T-cell (primary cell): ENCODE measurements at regions not wholly inside any gene's neighbourhood (a gene's known extent, or its start where the extent isn't known, plus 50 kb on each side); places are given as distances from the start of the nearest gene placed in this dataset.
"Not testable (repeated sequence)": the region's sequence is repeated elsewhere in the genome, so short reads cannot be mapped to it uniquely, and the experiment has no call there.

Source experiments
- ATAC-seq, 4 experiments: fragments of 200-7000 bp in 3 of 4; fragments of 150-1000 bp in 1 of 4; cut with Tn5 transposase; replicated peaks in 1 of 4; 1 replicate in 3 of 4; 2 replicates in 1 of 4; pipeline ENCODE4 v1.10.0; 2021; ENCODE audit warnings: moderate library complexity in 3 of 4, mild to moderate bottlenecking in 2 of 4, moderate number of reproducible peaks in 1 of 4
- CTCF ChIA-PET, 2 donors: fragments of 300-600 bp; sonication (Branson Sonifier 250); formaldehyde crosslinking; loops; one replicate each; lab custom pipeline; 2022; ENCODE audit warnings: antibody characterized with exemption in 2 of 2; lab: Charles Lee
- POLR2A ChIA-PET, 2 donors: fragments of 300-600 bp; sonication (Branson Sonifier 250); formaldehyde crosslinking; loops; one replicate each; lab custom pipeline; 2022; ENCODE audit warnings: antibody characterized with exemption in 2 of 2; lab: Charles Lee
- DNase-seq, 35 experiments: peaks; one replicate each; pipeline versions ENCODE4 v3.0.0 to v3.0.0-alpha.2; 2013 to 2023
- H3K27ac ChIP-seq: one replicate; pipeline ENCODE4 v1.5.1; 2013; ENCODE audit warnings: low read length
- H3K27me3 ChIP-seq, 2 experiments: replicated peaks in 1 of 2; 1 replicate in 1 of 2; 2 replicates in 1 of 2; pipeline versions ENCODE4 v1.6.1 to v1.7.0; 2013; ENCODE audit warnings: low read length in 1 of 2, mixed read lengths in 1 of 2; ENCODE audit not compliant: control insufficient read depth in 2 of 2, insufficient read depth in 2 of 2; ENCODE audit errors: extremely low read depth in 1 of 2
- H3K36me3 ChIP-seq, 2 donors: 1 replicate in 1 of 2; 2 replicates in 1 of 2; pipeline versions ENCODE4 v1.6.1 to v1.7.0; 2013; ENCODE audit warnings: low read length in 1 of 2; ENCODE audit not compliant: control insufficient read depth in 2 of 2, insufficient read depth in 1 of 2; ENCODE audit errors: extremely low read depth in 1 of 2
- H3K4me1 ChIP-seq, 2 experiments: 1 replicate in 1 of 2; 2 replicates in 1 of 2; pipeline versions ENCODE4 v1.6.1 to v1.7.0; 2013; ENCODE audit warnings: low read length in 2 of 2, mixed read lengths in 1 of 2; ENCODE audit not compliant: insufficient read depth in 2 of 2, control insufficient read depth in 1 of 2; ENCODE audit errors: extremely low read depth in 1 of 2
- H3K4me3 ChIP-seq, 2 donors: 1 replicate in 1 of 2; 2 replicates in 1 of 2; pipeline versions ENCODE4 v1.5.1 to v1.7.0; 2013; ENCODE audit warnings: mild to moderate bottlenecking in 2 of 2, low read length in 1 of 2, moderate library complexity in 1 of 2; ENCODE audit not compliant: control insufficient read depth in 1 of 2; ENCODE audit errors: extremely low read depth in 1 of 2
- H3K9me3 ChIP-seq: 2 replicates; pipeline ENCODE4 v1.7.0; 2013
- H3K27ac Mint-ChIP-seq, 2 donors: one replicate each; pipeline ENCODE4 v1.8.0; 2020 to 2021; ENCODE audit warnings: mild to moderate bottlenecking in 2 of 2, mixed read lengths in 2 of 2
- H3K27me3 Mint-ChIP-seq, 2 donors: one replicate each; pipeline ENCODE4 v1.8.0; 2021 to 2022; ENCODE audit warnings: mixed read lengths in 2 of 2
- H3K36me3 Mint-ChIP-seq: one replicate; pipeline ENCODE4 v1.8.0; 2021; ENCODE audit warnings: mixed read lengths
- H3K4me1 Mint-ChIP-seq, 3 donors: one replicate each; pipeline ENCODE4 v1.8.0; 2020 to 2022; ENCODE audit warnings: mixed read lengths in 3 of 3, mild to moderate bottlenecking in 1 of 3
- H3K4me3 Mint-ChIP-seq, 3 donors: one replicate each; pipeline ENCODE4 v1.8.0; 2020 to 2022; ENCODE audit warnings: mild to moderate bottlenecking in 3 of 3, mixed read lengths in 3 of 3, moderate library complexity in 3 of 3
- H3K9me3 Mint-ChIP-seq, 3 donors: one replicate each; pipeline ENCODE4 v1.8.0; 2020 to 2022; ENCODE audit warnings: mixed read lengths in 3 of 3
- WGBS: methylation state at CpG from one replicate; pipeline ENCODE4 v1.1.5; 2013; ENCODE audit warnings: missing lambda C conversion rate; ENCODE audit not compliant: insufficient coverage; 5-methylcytosine and 5-hydroxymethylcytosine counted together

DNA sequence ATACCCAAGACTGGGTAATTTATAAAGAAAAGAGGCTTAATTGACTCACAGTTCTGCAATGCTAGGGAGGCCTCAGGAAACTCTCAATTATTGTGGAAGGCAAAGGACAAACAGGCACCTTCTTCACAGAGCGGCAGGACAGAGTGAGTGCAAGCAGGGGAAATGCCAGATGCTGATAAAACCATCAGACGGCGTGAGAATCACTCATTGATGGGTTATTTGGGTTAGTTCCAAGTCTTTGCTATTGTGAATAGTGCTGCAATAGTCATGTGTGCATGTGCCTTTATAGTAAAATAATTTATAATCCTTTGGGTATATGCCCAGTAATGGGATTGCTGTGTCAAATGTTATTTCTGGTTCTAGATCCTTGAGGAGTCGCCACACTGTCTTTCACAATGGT lies 830.3 kb upstream of the GRM7 start:
- H3K27ac ChIP-seq, H3K36me3 ChIP-seq, H3K4me3 Mint-ChIP-seq, CTCF ChIA-PET, H3K27me3 ChIP-seq, H3K4me3 ChIP-seq, ATAC-seq, H3K9me3 ChIP-seq, H3K4me1 ChIP-seq, DNase-seq, H3K36me3 Mint-ChIP-seq, POLR2A ChIA-PET, H3K27ac Mint-ChIP-seq, H3K4me1 Mint-ChIP-seq, H3K27me3 Mint-ChIP-seq: not testable (repeated sequence)
- WGBS, result 79% methylated on average over 3 of the region's 4 CpGs
- peaks cover 12 to 33% (median 14%) of the 10 kb centered on the region in 3 donors for H3K9me3 Mint-ChIP-seq

DNA sequence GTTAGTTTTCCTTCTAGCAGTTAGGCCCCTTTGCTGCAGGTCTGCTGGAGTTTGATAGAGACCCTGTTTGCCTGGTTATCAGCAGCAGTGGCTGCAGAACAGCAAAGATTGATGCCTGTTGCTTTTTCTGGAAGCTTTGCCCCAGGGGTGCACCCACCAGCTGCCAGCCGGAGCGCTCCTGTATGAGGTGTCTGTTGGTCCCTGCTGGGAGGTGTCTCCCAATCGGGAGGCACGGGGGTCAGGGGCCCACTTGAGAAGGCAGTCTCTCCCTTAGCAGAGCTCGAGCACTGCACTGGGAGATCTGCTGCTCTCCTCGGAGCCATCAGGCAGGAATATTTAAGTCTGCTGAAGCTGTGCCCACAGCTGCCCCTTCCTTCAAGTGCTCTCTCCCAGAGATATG lies 825.3 kb upstream of the GRM7 start:
- H3K9me3 ChIP-seq, result no peaks in the 10 kb centered on the region
- H3K9me3 Mint-ChIP-seq, result peaks cover 7 to 24% (median 10%) of the 10 kb centered on the region in 3 donors
- no peak overlapping the region for H3K27ac Mint-ChIP-seq
- H3K27me3 Mint-ChIP-seq, result no peaks in the 10 kb centered on the region
- H3K36me3 Mint-ChIP-seq, result no peaks in the 10 kb centered on the region
- no peak overlapping the region for H3K27ac ChIP-seq
- H3K27me3 ChIP-seq, result no peaks in the 10 kb centered on the region
- H3K4me3 ChIP-seq, result no peak overlapping the region
- DNase-seq (no peak), ATAC-seq (no peak)
- POLR2A ChIA-PET, result no interaction called here
- WGBS, result 91% methylated on average over 4 of the region's 6 CpGs
- CTCF ChIA-PET, result no interaction called here
- H3K4me1 ChIP-seq, result no peaks in the 10 kb centered on the region
- no peaks in the 10 kb centered on the region for H3K36me3 ChIP-seq
- no peaks in the 10 kb centered on the region for H3K4me1 Mint-ChIP-seq
- H3K4me3 Mint-ChIP-seq, result no peak overlapping the region

DNA sequence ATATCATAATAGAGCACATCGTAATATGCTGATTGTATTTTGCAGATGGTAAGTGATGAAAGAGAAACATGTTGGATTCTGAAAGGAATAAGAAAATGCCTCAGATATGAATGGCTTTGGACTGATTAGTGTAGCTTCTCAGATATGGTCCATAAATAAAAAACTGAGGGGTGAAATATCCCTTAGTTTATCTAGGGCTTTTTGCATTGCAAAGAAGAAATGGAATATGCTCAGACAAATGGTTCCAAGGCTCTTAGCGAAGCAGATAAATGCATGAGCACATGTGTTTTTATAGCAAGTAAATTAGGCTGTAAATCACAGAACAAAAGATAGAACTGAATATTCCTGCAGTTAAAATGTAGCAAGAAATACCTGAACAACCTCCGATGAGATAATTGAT lies 820.9 kb upstream of the GRM7 start:
- Mint-ChIP-seq H3K36me3 (no peaks in the 10 kb centered on the region), H3K9me3 (peaks cover 5 to 22% (median 6%) of the 10 kb centered on the region in 3 donors), H3K4me1 (no peaks in the 10 kb centered on the region), H3K4me3 (no peak overlapping the region), H3K27me3 (no peaks in the 10 kb centered on the region), H3K27ac (no peak overlapping the region)
- 100% methylated on average over 1 of the region's 3 CpGs for WGBS
- ChIA-PET POLR2A (no interaction called here), CTCF (no interaction called here)
- Histone ChIP-seq H3K36me3 (no peaks in the 10 kb centered on the region), H3K27ac (no peak overlapping the region), H3K27me3 (no peaks in the 10 kb centered on the region), H3K4me3 (no peak overlapping the region), H3K9me3 (no peaks in the 10 kb centered on the region), H3K4me1 (no peaks in the 10 kb centered on the region)
- ATAC-seq (no peak), DNase-seq (no peak)

DNA sequence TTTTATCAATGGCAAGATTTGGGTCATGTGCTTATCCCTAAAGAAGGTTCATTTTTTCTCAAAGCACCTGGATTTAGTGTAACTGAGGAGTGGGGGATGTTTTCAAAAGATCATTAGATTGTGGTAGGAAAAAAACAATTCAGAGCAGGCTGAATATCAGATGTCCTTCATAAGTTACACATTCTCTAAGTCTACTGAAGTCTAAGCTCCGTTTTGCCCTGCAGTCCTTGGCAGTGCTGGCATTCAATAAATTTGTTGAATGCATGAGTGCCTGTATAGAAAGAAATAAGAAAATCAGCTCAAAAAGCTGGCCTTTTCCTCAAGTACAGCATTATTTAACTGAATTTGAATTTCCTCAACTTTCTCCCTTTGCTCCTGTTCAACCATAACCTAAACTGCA lies 819.0 kb upstream of the GRM7 start:
- Histone ChIP-seq H3K4me3 (no peak overlapping the region), H3K36me3 (no peaks in the 10 kb centered on the region), H3K4me1 (no peaks in the 10 kb centered on the region), H3K27ac (no peak overlapping the region), H3K27me3 (no peaks in the 10 kb centered on the region), H3K9me3 (no peaks in the 10 kb centered on the region)
- ChIA-PET CTCF (no interaction called here), POLR2A (no interaction called here)
- ATAC-seq (no peak), DNase-seq (no peak)
- no CpG with 5 or more reads among the region's 1 CpG for WGBS
- Mint-ChIP-seq H3K4me1 (no peaks in the 10 kb centered on the region), H3K27me3 (no peaks in the 10 kb centered on the region), H3K27ac (no peak overlapping the region), H3K4me3 (no peak overlapping the region), H3K9me3 (peaks cover 16 to 23% (median 17%) of the 10 kb centered on the region in 3 donors), H3K36me3 (no peaks in the 10 kb centered on the region)

DNA sequence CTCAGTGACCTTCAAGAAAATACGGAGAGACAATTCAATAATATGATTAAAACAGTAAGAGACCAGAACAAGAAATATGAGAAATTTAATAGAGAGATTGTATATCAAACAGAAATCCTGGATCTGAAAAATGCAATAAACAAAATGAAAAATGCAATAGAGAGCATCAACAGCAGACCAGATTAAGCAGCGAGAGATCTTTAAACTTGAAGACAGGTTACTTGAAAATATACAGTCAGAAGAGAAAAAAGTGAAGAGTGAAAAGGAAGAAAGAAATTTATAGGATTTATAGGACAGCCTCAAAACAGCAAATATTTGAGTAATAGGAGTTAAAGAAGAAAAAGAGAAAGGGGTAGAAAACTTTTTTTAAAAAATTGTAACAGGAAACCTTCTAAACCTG lies 813.9 kb upstream of the GRM7 start:
- Mint-ChIP-seq H3K4me1 (no peaks in the 10 kb centered on the region), H3K27me3 (no peaks in the 10 kb centered on the region), H3K9me3 (peaks cover 18 to 54% (median 35%) of the 10 kb centered on the region in 3 donors), H3K4me3 (no peak overlapping the region), H3K36me3 (no peaks in the 10 kb centered on the region), H3K27ac (no peak overlapping the region)
- ChIA-PET CTCF (no interaction called here), POLR2A (no interaction called here)
- DNase-seq, result no peak
- WGBS, result no CpG with 5 or more reads among the region's 2 CpGs
- H3K36me3 ChIP-seq, result no peaks in the 10 kb centered on the region
- H3K4me1 ChIP-seq, result no peaks in the 10 kb centered on the region
- no peak for ATAC-seq
- no peak overlapping the region for H3K4me3 ChIP-seq
- no peaks in the 10 kb centered on the region for H3K27me3 ChIP-seq
- no peak overlapping the region for H3K27ac ChIP-seq
- H3K9me3 ChIP-seq, result peaks cover 2% of the 10 kb centered on the region

DNA sequence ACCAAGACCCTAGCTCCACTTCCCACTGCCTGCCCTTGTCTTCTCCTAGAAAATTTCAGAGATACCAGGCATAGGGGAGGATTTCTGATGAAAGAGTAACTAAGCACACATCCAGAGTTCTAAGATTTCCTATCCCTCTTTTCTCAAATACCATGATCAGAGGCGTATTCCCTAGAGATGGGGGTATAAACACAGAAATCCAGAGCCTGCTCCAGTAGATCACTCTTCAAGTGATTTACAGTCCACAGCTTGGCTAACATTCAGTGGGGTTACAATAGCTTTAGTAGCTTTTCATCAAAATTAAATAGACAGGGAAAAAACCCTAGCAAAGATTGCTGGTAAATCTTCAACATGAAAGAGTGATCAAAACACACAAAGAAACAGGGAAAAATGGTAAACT lies 800.7 kb upstream of the GRM7 start:
- no peaks in the 10 kb centered on the region for H3K9me3 ChIP-seq
- Mint-ChIP-seq H3K27me3 (no peaks in the 10 kb centered on the region), H3K36me3 (no peaks in the 10 kb centered on the region), H3K27ac (no peak overlapping the region), H3K9me3 (peaks cover 4 to 9% (median 8%) of the 10 kb centered on the region in 3 donors), H3K4me1 (no peaks in the 10 kb centered on the region), H3K4me3 (no peak overlapping the region)
- H3K27me3 ChIP-seq, result no peaks in the 10 kb centered on the region
- H3K36me3 ChIP-seq, result no peaks in the 10 kb centered on the region
- ATAC-seq (no peak), DNase-seq (no peak)
- WGBS, result no CpG with 5 or more reads among the region's 1 CpG
- CTCF ChIA-PET, result no interaction called here
- no peak overlapping the region for H3K27ac ChIP-seq
- no peaks in the 10 kb centered on the region for H3K4me1 ChIP-seq
- no peak overlapping the region for H3K4me3 ChIP-seq
- POLR2A ChIA-PET, result no interaction called here
